ENCODE measurements at regions not wholly inside any gene's neighbourhood (a gene's known extent, or its start where the extent isn't known, plus 50 kb on each side); places are given as distances from the start of the nearest gene placed in this dataset.

- no peak for TF ChIP-seq CTCF (IDR thresholded peaks at IDR 0.05; ENCODE audit: extremely low read depth, missing control alignments)
- DNase-seq (ENCODE audit: low spot score), result no peak
These were observed 1108.4 kb upstream of the MIR17HG start for GRCh38 chr13:90239130-90239529.

GRCh38 chr13:90246005-90246404, 1101.5 kb upstream of the MIR17HG start:
- TF ChIP-seq CTCF (IDR thresholded peaks at IDR 0.05; ENCODE audit: extremely low read depth, missing control alignments), result no peak
- no peak for DNase-seq (ENCODE audit: low spot score)

GRCh38 chr13:90246687-90247345, 1100.7 kb upstream of the MIR17HG start:
- no peak for TF ChIP-seq CTCF (IDR thresholded peaks at IDR 0.05; ENCODE audit: extremely low read depth, missing control alignments)
- no peak for DNase-seq (ENCODE audit: low spot score)

GRCh38 chr13:90253806-90254205, 1093.7 kb upstream of the MIR17HG start:
- DNase-seq (ENCODE audit: low spot score), result no peak
- no peak for TF ChIP-seq CTCF (IDR thresholded peaks at IDR 0.05; ENCODE audit: extremely low read depth, missing control alignments)

- no peak for TF ChIP-seq CTCF (IDR thresholded peaks at IDR 0.05; ENCODE audit: extremely low read depth, missing control alignments)
- no peak for DNase-seq (ENCODE audit: low spot score)
These were observed 1093.0 kb upstream of the MIR17HG start for GRCh38 chr13:90254437-90254836.

- TF ChIP-seq CTCF (IDR thresholded peaks at IDR 0.05; ENCODE audit: extremely low read depth, missing control alignments), result no peak
- DNase-seq (ENCODE audit: low spot score), result no peak
These were observed 1090.7 kb upstream of the MIR17HG start for GRCh38 chr13:90256746-90257145.

GRCh38 chr13:90258129-90258528, 1089.4 kb upstream of the MIR17HG start:
- TF ChIP-seq CTCF (IDR thresholded peaks at IDR 0.05; ENCODE audit: extremely low read depth, missing control alignments), result no peak
- DNase-seq (ENCODE audit: low spot score), result no peak
